ENCODE measurements at regions not wholly inside any gene's neighbourhood (a gene's known extent, or its start where the extent isn't known, plus 50 kb on each side); places are given as distances from the start of the nearest gene placed in this dataset.

DNA sequence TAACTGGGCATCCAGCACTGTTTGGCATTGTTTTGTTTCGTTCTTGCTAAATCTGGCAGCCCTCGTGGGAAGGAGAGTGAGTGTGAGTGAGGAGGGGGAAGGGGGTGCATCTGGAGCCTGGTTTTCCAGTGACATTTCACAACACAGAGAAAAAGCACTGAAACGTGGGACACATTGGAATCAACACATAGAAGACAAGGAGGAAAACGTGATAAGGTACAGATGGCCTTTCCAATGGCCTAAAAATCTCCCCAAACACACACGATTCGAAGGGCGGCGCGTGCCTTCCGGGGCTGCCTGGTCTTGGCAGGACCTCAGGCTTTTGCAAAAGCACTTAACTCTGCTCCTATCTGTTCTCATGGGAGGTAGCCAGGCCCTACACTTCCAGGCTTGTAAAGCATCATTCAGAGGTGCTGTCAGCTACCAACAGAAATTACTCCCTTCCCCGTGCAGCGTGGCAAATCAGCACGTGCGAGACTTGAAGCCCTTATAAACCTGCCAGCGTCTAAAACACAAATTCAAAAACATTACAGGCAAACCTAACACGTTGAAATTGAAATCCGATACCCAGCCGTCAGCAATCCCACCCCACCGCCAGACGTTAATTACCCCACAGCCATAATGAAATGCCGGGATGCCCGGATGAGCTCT, 129.4 kb downstream of the OLFM1 start:
- TF ChIP-seq CTCF (IDR thresholded peaks at IDR 0.05) = no peak
- H3K9me3 ChIP-seq = no peaks in the 10 kb centered on the region
- no peak overlapping the region for H3K27ac ChIP-seq
- no peaks in the 10 kb centered on the region for H3K4me1 ChIP-seq (ENCODE audit: control insufficient read depth in 1 of 2, insufficient read depth in 1 of 2, low read depth in 1 of 2, low read length in 1 of 2)
- no peaks in the 10 kb centered on the region for H3K36me3 ChIP-seq
- H3K4me3 ChIP-seq (ENCODE audit: low read depth in 1 of 2, low read length in 1 of 2) = no peak overlapping the region
- H3K27me3 ChIP-seq = peaks cover 36% of the 10 kb centered on the region

GRCh38 chr9:135217836-135218235, 130.4 kb downstream of the OLFM1 start:
- no peaks in the 10 kb centered on the region for H3K4me1 ChIP-seq (ENCODE audit: control insufficient read depth in 1 of 2, insufficient read depth in 1 of 2, low read depth in 1 of 2, low read length in 1 of 2)
- no peak overlapping the region for H3K27ac ChIP-seq
- no peak overlapping the region for H3K4me3 ChIP-seq (ENCODE audit: low read depth in 1 of 2, low read length in 1 of 2)
- no peak for TF ChIP-seq CTCF (IDR thresholded peaks at IDR 0.05)
- H3K36me3 ChIP-seq = no peaks in the 10 kb centered on the region
- H3K27me3 ChIP-seq = peaks cover 36% of the 10 kb centered on the region
- no peaks in the 10 kb centered on the region for H3K9me3 ChIP-seq

- no peak for TF ChIP-seq CTCF (IDR thresholded peaks at IDR 0.05)
Observed at GRCh38 chr9:135218331-135219225, 131.1 kb downstream of the OLFM1 start.

DNA sequence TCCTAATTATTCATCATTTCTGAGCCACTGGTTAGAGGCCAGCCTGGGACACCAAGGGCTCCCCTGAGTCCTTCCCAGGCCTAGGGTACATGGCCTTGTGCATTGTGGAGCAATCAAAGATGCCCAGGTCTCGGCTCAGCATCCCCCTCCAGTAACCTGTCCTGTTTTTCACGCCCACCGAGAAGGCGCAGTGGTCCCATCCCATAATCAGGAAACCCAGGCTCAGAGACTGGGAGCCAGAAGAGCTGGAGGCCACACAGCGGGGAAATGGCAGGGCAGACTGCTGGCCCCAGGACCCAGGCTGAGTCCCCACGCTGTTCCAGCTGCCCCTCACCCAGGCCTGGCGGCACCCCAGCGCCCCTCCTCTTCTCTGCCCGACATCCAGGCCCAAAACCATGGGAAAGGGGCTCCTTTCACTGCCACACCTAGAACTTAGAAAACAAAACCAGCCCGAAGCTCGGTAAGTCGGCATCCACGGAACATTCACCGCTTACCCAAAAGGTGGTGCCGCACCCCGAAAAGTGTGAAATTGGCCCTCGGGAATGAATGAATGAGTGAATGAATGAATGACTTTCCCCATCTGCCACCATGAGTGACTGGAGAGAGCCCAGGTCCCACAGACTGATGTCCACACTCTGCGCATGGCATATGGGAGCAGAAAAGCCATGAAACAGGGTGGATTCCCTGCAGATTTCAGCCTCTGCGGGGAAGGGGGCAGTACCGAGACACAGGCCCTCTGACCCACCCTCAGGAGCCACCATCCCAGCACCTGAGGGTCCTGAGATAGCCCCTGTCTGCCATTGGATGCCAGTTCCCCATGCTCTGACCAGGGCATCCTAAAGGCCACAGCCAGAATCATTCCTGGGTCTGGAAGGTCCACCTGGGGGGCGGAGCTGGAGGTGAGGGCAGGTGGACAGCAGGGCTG, 132.5 kb downstream of the OLFM1 start:
- no peaks in the 10 kb centered on the region for H3K36me3 ChIP-seq
- no peak overlapping the region for H3K4me3 ChIP-seq (ENCODE audit: low read depth in 1 of 2, low read length in 1 of 2)
- no peaks in the 10 kb centered on the region for H3K9me3 ChIP-seq
- H3K27me3 ChIP-seq = peaks cover 36% of the 10 kb centered on the region
- TF ChIP-seq CTCF (IDR thresholded peaks at IDR 0.05) = no peak
- no peak overlapping the region for H3K27ac ChIP-seq
- H3K4me1 ChIP-seq (ENCODE audit: control insufficient read depth in 1 of 2, insufficient read depth in 1 of 2, low read depth in 1 of 2, low read length in 1 of 2) = no peaks in the 10 kb centered on the region

More at GRCh38 chr9:135218331-135219225, 131.1 kb downstream of the OLFM1 start:
- no peaks in the 10 kb centered on the region for H3K36me3 ChIP-seq
- H3K27ac ChIP-seq = no peak overlapping the region
- H3K4me1 ChIP-seq (ENCODE audit: control insufficient read depth in 1 of 2, insufficient read depth in 1 of 2, low read depth in 1 of 2, low read length in 1 of 2) = no peaks in the 10 kb centered on the region
- no peaks in the 10 kb centered on the region for H3K9me3 ChIP-seq
- H3K27me3 ChIP-seq = peaks cover 36% of the 10 kb centered on the region
- no peak overlapping the region for H3K4me3 ChIP-seq (ENCODE audit: low read depth in 1 of 2, low read length in 1 of 2)

Measured in neutrophil (primary cell).